NCI-H2029 treated with DMSO at 0.1 percent for 48 hours (cell line): ENCODE measurements at regions not wholly inside any gene's neighbourhood (a gene's known extent, or its start where the extent isn't known, plus 50 kb on each side); places are given as distances from the start of the nearest gene placed in this dataset.
"Not testable (repeated sequence)": the region's sequence is repeated elsewhere in the genome, so short reads cannot be mapped to it uniquely, and the experiment has no call there.

Experiments used
- DNase-seq: peaks from one replicate; lab custom pipeline; 2025; lab: John Stamatoyannopoulos, UW

DNA sequence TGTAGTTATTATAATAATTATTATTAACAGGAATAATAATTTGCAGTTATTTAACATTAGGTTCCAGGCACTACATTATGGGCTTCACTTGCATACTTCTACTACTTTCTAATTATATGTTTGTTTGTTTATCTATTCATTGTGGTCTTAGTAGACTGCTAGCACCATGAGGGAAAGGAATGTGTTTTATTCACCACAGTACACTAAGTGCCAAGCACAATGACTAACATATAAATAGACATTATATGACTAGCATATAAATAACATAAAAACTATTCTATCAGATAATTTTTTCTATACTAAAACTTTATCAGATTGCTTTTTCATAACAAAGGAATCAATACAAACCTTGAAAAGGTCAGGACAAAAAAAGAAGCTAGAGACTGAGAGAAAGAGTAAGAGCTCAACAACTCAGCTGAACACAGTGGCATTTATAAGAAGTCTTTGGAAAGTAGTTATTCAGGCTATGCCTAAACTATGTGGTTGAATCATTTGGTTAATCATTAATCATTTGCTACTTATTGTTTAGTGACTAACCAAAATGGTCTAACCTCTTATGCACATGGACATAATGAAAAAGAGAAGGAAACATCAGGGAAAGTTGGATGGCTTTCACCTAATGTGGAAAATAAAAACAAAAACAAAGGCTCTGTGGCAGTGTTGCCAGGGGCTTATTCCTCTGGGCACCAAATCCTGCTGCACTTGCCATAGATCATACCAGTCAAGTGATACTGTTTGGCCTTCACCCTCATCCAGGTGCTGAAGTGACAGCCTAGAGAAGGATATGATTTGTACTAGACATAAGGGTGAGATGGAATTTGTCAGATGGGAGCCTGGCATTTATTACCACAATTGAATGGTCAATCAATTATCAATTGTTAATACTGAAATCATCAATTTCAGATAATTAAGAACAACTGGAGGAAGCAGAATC is 174.9 kb downstream of the ETAA1 start:
- DNase-seq, result no peak

DNA sequence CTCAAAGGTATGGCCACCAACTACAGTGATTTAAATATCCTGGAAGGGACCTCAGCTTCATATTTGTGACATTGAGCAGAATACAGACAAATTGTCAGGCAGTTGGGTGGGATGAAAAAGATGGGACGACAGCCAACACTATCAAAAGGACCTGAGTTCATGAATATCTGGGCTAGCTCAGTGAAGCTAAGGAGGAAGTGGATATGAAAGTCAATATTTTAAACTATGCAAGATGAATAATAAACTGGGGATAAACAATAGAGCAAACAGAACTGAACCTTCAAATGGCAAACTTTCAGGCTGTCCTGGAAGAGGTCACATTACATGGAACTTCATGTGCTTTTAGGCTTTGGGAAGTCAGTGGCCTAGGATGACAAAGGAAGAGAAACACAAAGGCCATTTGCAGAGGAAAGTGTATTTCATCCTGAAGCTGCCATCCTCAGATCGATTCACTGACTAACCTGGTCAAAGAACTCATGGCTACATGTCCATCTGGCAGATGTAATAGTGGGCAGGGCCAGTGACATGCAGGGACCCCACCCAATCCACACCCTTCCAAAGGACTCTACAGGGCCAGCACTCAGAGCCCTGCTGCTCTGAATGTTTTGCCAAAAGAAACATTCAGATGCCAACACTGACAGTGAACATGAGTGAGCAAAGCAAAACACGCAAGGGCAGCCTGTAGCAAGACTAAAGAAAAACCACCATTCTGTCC is 175.7 kb downstream of the ETAA1 start:
- DNase-seq, result no peak

DNA sequence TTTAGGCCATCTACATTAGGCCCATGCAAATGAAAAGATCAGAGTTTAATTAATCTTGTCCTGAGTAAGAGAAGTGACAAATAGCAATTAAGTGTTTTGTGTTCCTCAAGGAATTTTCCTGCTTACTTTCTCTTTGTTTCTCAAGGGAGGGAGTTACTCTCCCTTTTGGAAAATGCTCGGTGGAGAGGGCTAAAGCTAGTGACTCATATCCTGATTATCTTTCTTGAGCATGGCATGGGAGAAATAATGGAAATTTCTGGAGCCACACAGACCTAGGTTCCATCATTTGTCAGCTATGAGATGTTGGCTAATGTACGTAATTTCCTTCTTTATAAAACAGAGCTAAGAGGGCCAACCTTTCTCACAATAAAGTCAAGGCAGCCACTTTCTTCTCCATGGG is 177.1 kb downstream of the ETAA1 start:
- DNase-seq, result no peak

DNA sequence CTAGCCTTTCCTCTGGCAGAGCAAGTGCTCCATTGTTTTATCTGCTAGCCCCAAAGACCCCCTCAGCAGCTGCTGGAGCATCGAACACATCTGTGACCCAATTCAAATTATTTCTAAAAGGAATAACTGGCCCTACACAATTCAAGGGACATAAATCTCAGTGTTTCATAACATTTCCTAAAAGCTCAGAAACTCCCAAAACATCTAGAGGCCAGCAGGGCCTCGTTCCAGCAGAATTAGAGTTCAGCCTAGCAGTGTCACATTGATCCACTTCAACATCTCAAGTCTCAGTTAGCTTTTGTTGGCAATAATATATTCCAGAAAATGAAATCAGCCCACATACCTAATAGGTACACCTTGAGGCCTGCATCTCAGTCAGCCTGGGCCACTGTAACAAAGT is 179.1 kb downstream of the ETAA1 start:
- no peak for DNase-seq

- DNase-seq, result no peak
Measured at GRCh38 chr2:67576991-67577390, 179.9 kb downstream of the ETAA1 start.

DNA sequence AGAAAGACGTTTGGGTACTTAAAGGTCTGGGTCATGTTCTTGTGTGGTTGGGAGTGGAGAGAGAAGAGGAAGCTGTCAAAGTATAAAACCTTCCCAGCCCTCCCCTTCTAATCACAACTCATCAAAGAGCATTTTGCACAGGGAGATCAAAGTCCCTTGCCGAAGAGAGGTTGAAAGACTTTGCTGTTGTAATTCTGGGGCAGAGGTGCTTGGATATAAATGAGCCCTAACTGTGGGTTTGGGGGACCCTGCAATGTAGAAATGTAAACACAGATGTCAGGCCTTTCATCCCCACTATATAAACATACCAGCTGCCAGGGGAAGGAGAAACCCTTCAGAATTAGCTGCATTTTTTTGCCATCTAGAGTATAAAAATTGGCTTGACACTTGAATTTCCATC is 182.1 kb downstream of the ETAA1 start:
- DNase-seq, result peak; percentile 44

DNA sequence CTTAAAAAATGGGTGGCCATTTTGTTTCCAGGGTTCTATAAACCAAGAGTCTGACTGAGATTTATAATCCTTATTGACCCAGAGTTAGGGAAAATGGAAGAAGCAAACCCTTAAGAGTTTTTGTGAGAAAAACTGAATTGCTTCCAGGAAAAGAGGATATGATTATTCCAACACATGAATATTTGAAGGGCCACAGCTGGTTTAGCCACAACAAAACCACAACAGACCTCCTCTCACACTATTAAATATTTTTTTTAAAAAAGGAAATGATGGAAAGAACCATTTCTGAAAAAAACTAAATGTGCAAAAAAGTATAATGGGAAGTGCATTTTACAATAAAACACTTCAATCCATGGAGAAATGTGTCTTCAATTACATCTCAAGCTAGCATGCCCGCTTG is 182.7 kb downstream of the ETAA1 start:
- no peak for DNase-seq

DNA sequence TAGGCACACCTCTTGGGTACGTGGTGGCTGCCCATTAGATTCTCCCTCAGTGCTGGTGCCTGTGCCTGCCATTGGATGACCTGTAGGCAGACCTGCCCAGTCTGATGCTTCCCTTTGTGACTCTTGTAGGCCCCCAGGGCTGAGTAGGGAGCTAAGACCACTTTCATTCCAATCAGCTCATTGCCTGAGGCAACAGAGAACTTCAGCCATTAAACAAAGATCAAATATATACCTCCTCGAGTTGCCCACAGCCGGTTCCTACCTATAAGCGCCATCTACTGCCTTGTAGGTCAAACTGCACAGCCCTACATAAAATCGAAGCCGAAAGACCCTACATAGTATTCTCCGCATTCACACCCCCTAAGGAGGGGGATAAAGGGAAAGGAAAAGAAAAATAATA is 184.6 kb downstream of the ETAA1 start:
- DNase-seq, result no peak

DNA sequence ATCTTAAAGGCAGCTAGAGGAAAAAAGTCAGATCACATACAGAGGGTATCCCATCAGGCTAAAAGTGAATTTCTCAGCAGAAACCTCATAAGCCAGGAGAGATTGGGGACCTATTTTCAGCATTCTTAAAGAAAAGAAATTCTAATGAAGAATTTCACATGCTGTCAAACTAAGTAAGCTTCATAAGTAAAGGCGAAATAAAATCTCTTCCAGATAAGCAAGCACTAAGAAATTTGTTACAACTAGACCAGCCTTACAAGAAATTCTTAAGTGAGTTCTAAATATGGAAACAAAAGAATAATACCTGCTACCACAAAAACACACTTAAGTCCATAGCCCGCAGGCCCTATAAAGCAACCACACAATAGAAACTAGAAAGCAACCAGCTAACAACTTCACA is 186.1 kb downstream of the ETAA1 start:
- no peak for DNase-seq

DNA sequence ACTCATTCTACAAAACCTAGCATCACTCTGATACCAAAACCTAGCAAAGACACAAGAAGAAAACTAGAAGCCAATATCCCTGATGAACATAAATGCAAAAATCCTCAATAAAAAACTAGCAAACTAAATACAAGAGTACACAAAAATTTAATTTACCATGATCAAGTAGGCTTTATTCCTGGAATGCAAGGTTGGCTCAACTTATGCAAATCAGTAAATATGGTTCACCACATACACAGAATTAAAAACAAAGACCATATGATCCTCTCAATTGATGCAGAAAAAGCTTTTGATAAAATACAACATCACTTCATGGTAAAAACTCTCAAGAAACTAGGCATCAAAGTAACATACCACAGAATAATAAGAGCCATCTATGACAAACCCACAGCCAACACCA is 188.3 kb downstream of the ETAA1 start:
- no peak for DNase-seq

GRCh38 chr2:67589121-67589520 is 192.0 kb downstream of the ETAA1 start:
- DNase-seq, result not testable (repeated sequence)

GRCh38 chr2:67594522-67594921 is 197.4 kb downstream of the ETAA1 start:
- DNase-seq, result not testable (repeated sequence)

GRCh38 chr2:67596871-67597270 is 199.7 kb downstream of the ETAA1 start:
- no peak for DNase-seq

- DNase-seq, result no peak
Measured at GRCh38 chr2:67599561-67599960, 202.4 kb downstream of the ETAA1 start.

- no peak for DNase-seq
Measured at GRCh38 chr2:67600222-67600871, 203.2 kb downstream of the ETAA1 start.

DNA sequence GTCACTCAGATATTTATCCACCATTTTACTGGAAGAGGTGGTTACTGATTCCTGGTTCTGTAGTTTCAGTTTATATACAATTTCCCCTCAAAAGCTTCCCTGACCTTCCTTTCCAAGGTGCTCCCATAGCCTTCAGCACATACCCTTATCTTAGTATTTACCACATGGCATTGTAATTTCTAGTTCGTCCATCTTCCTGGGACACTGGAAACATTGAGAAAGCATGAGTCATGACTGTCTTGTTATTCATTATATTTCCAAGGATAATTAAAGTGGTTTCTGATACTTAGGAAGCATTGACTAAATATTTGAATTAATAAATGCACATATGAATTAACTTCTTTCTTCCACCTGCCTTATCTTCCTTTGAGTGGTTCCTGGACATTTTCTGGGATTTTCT is 203.8 kb downstream of the ETAA1 start:
- DNase-seq, result no peak

DNA sequence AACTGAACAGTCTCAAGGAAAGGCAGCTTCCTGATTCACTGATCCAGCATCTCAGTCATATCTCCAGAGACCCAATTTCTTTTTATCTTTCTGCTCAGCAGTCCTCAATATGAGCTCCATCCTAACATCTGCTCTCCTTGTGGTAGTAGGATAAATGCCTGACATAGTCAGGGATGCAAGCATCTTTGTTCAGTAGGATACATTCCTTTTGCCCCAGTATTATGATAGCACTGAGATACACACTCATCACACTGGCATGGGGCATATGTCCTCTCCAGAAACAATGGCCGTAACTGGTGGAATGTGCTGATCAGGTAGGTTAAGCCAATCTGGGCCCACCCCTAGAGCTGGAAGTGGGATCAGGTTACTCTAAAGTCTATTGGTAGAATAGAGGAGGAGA is 207.2 kb downstream of the ETAA1 start:
- DNase-seq, result no peak

GRCh38 chr2:67612576-67613042 is 215.5 kb downstream of the ETAA1 start:
- DNase-seq, result no peak

GRCh38 chr2:67613227-67613626 is 216.1 kb downstream of the ETAA1 start:
- no peak for DNase-seq

DNA sequence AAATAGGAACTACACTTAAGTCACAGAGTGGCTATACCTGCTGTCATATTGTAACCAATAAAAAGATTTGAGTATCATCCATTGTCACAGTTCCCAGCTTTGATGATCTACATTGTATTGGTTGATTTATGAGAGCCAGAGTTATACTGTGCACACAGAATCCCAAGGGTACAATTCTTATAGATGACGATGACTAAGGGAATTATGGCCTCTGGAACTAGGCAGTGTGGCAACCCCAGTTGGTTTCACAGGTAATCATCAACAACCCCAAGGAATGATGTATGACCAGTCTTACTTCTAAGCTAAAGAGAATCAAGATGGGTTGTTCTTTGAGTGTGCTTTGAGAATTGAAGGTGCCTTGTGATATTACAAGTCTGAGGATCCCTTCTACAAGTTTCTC is 217.3 kb downstream of the ETAA1 start:
- DNase-seq, result no peak

- DNase-seq, result no peak
Measured at GRCh38 chr2:67616749-67617148, 219.6 kb downstream of the ETAA1 start.

DNA sequence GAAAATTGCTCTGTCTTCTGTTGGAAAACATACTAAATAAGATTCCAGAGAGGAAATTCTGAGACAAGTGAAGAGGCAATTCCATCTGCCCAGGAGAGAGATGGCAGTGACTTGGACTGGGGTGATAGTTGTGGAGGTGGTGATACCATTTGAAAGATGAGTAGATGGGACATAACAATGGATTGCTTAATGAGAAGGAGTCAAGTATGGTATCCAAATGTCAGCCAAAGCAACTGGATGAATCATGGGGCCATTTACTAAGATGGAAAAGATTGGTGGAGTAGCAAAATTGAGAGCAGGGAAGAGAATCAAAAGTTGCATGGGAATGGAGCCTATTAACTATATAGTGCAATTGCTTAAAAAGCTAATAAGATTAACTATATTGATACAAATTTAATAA is 222.1 kb downstream of the ETAA1 start:
- no peak for DNase-seq

- DNase-seq, result not testable (repeated sequence)
Measured at GRCh38 chr2:67623741-67624140, 226.6 kb downstream of the ETAA1 start.
